IMR-90 (cell line): ENCODE measurements at regions not wholly inside any gene's neighbourhood (a gene's known extent, or its start where the extent isn't known, plus 50 kb on each side); places are given as distances from the start of the nearest gene placed in this dataset.

Source experiments
- ATAC-seq: fragments of 200-7000 bp; cut with Tn5 transposase; 2 replicates; pipeline ENCODE4 v1.9.1; 2020; ENCODE audit warnings: low read depth, mild to moderate bottlenecking, moderate library complexity
- BruUV-seq: library from RNA; stranded (reverse); fragments of 400-500 nt; replicated peaks from 2 replicates; lab custom pipeline; 2021; lab: Mats Ljungman, UMichigan
- CTCF ChIA-PET: fragments of 300-600 bp; formaldehyde crosslinking; extraction: SDS; loops from one replicate; lab custom pipeline; 2021; ENCODE audit warnings: antibody characterized with exemption; lab: Yijun Ruan, JAX
- POLR2A ChIA-PET: fragments of 300-600 bp; sonication (Branson Sonifier 250); formaldehyde crosslinking; loops from one replicate; lab custom pipeline; 2022; ENCODE audit warnings: antibody characterized with exemption; ENCODE audit not compliant: unreplicated experiment; lab: Charles Lee
- DNase-seq: peaks from one replicate; pipeline ENCODE4 v3.0.0; 2013
- H2AFZ ChIP-seq: replicated peaks from 2 replicates; pipeline ENCODE3; 2013; ENCODE audit warnings: low read length, mild to moderate bottlenecking; ENCODE audit not compliant: poor library complexity
- H2AK5ac ChIP-seq: 2 replicates; pipeline ENCODE4 v1.6.1; 2013; ENCODE audit warnings: low read depth, low read length, inconsistent platforms
- H2AK9ac ChIP-seq: replicated peaks from 2 replicates; pipeline ENCODE3; 2013; ENCODE audit warnings: mild to moderate bottlenecking, low read depth, low read length, moderate library complexity; ENCODE audit not compliant: poor library complexity
- H2BK120ac ChIP-seq: 2 replicates; pipeline ENCODE4 v1.6.1; 2013; ENCODE audit warnings: low read depth, low read length, inconsistent platforms
- H2BK15ac ChIP-seq: 3 replicates; pipeline ENCODE4 v1.6.1; 2013; ENCODE audit warnings: low read depth, low read length, inconsistent platforms
- H2BK20ac ChIP-seq: 2 replicates; pipeline ENCODE4 v1.6.1; 2013; ENCODE audit warnings: low read depth, mild to moderate bottlenecking, inconsistent platforms, low read length, moderate library complexity
- H2BK5ac ChIP-seq: 2 replicates; pipeline ENCODE4 v1.6.1; 2013; ENCODE audit warnings: mild to moderate bottlenecking, low read depth, low read length, inconsistent platforms; ENCODE audit not compliant: poor library complexity, severe bottlenecking
- H3K14ac ChIP-seq: replicated peaks from 2 replicates; pipeline ENCODE4 v1.6.1; 2013; ENCODE audit warnings: low read depth, low read length, inconsistent platforms
- H3K18ac ChIP-seq: 2 replicates; pipeline ENCODE4 v1.6.1; 2013; ENCODE audit warnings: low read depth, low read length, control low read depth
- H3K23ac ChIP-seq: 2 replicates; pipeline ENCODE4 v1.6.1; 2013; ENCODE audit warnings: low read depth, low read length, inconsistent platforms
- H3K27ac ChIP-seq: 2 replicates; pipeline ENCODE4 v1.5.1; 2013; ENCODE audit warnings: mild to moderate bottlenecking, control low read depth, low read length; ENCODE audit not compliant: insufficient read depth
- H3K27me3 ChIP-seq: 2 replicates; pipeline ENCODE4 v1.6.1; 2013; ENCODE audit warnings: low read length; ENCODE audit not compliant: control insufficient read depth, insufficient read depth
- H3K36me3 ChIP-seq: 2 replicates; pipeline ENCODE4 v1.6.1; 2013; ENCODE audit warnings: low read length, mixed read lengths; ENCODE audit not compliant: control insufficient read depth, insufficient read depth
- H3K4ac ChIP-seq: 2 replicates; pipeline ENCODE4 v1.6.1; 2013; ENCODE audit warnings: low read depth, low read length, inconsistent platforms
- H3K4me1 ChIP-seq: 2 replicates; pipeline ENCODE4 v1.6.1; 2013; ENCODE audit warnings: low read length, mixed read lengths; ENCODE audit not compliant: control insufficient read depth, insufficient read depth
- H3K4me2 ChIP-seq: 2 replicates; pipeline ENCODE4 v1.6.1; 2013; ENCODE audit warnings: low read depth, mild to moderate bottlenecking, control low read depth, low read length, moderate library complexity
- H3K4me3 ChIP-seq: 2 replicates; pipeline ENCODE4 v1.5.1; 2013; ENCODE audit warnings: low read depth, mild to moderate bottlenecking, control low read depth, low read length, moderate library complexity; ENCODE audit not compliant: insufficient read depth
- H3K56ac ChIP-seq: 2 replicates; pipeline ENCODE4 v1.6.1; 2013; ENCODE audit warnings: low read length, inconsistent platforms; ENCODE audit not compliant: insufficient read depth; ENCODE audit errors: extremely low read depth
- H3K79me1 ChIP-seq, 2 experiments: 2 replicates each; pipeline ENCODE4 v1.6.1; 2013; ENCODE audit warnings: low read length in 2 of 2, inconsistent platforms in 1 of 2, low read depth in 1 of 2
- H3K9ac ChIP-seq: 2 replicates; pipeline ENCODE4 v1.6.1; 2013; ENCODE audit warnings: low read depth, low read length, control low read depth
- H3K9me1 ChIP-seq: 2 replicates; pipeline ENCODE4 v1.6.1; 2013; ENCODE audit warnings: low read length, inconsistent platforms; ENCODE audit not compliant: insufficient read depth
- H3K9me3 ChIP-seq: 2 replicates; pipeline ENCODE4 v1.6.1; 2013; ENCODE audit warnings: low read length; ENCODE audit not compliant: control insufficient read depth, insufficient read depth
- H4K20me1 ChIP-seq: 2 replicates; pipeline ENCODE4 v1.6.1; 2013; ENCODE audit warnings: low read length, inconsistent platforms; ENCODE audit not compliant: insufficient read depth
- H4K5ac ChIP-seq: 2 replicates; pipeline ENCODE4 v1.6.1; 2013; ENCODE audit warnings: mild to moderate bottlenecking, low read depth, low read length, control low read depth
- H4K8ac ChIP-seq, 2 experiments: 2 replicates each; pipeline ENCODE4 v1.6.1; 2013; ENCODE audit warnings: low read depth in 2 of 2, low read length in 2 of 2, control low read depth in 1 of 2, inconsistent platforms in 1 of 2
- H4K91ac ChIP-seq: 2 replicates; pipeline ENCODE4 v1.6.1; 2013; ENCODE audit warnings: low read depth, low read length, inconsistent platforms; ENCODE audit not compliant: insufficient read depth
- BHLHE40 ChIP-seq: fragments of 150-350 bp; IDR thresholded peaks from 2 replicates; pipeline ENCODE4 v1.6.1; 2016; ENCODE audit warnings: mild to moderate bottlenecking, low read depth, low read length
- CEBPB ChIP-seq: IDR thresholded peaks from 2 replicates; pipeline ENCODE4 v1.6.1; 2012; ENCODE audit warnings: low read depth, low read length, improper control_type of control experiment
- CHD1 ChIP-seq: IDR thresholded peaks from 2 replicates; pipeline ENCODE4 v1.6.1; 2012; ENCODE audit warnings: low read depth, low read length, improper control_type of control experiment
- MAFK ChIP-seq: IDR thresholded peaks from 2 replicates; pipeline ENCODE4 v1.6.1; 2012; ENCODE audit warnings: low read depth, low read length, improper control_type of control experiment
- MXI1 ChIP-seq: IDR thresholded peaks from 2 replicates; pipeline ENCODE4 v1.6.1; 2012; ENCODE audit warnings: low read depth, mild to moderate bottlenecking, low read length, moderate library complexity, borderline replicate concordance
- RCOR1 ChIP-seq: IDR thresholded peaks from 2 replicates; pipeline ENCODE4 v1.6.1; 2012; ENCODE audit warnings: mild to moderate bottlenecking, low read length, improper control_type of control experiment; ENCODE audit not compliant: insufficient replicate concordance
- RFX5 ChIP-seq: IDR thresholded peaks from 2 replicates; pipeline ENCODE4 v1.8.0; 2012; ENCODE audit warnings: low read depth, mild to moderate bottlenecking, low read length, moderate library complexity
- WGBS, 2 experiments: methylation state at CpG; one replicate each; pipeline versions ENCODE4 v1.1.5 to v1.1.7; 2013; ENCODE audit warnings: missing lambda C conversion rate in 2 of 2; ENCODE audit not compliant: insufficient read length in 1 of 2; ENCODE audit errors: extremely low coverage in 2 of 2; 5-methylcytosine and 5-hydroxymethylcytosine counted together
- dilution Hi-C: fragments of 300-500 bp; cut with HindIII; formaldehyde crosslinking; loops from one replicate; pipeline ENCODE4 v1.14.3; 2018; ENCODE audit warnings: low sequenced_read_pairs; ENCODE audit not compliant: unreplicated experiment
- in situ Hi-C: fragments of 300-500 bp; cut with MboI; formaldehyde crosslinking; loops from 3 replicates; pipeline ENCODE4 v1.14.3; 2019; ENCODE audit warnings: low sequenced_read_pairs, inconsistent platforms, mixed read lengths
- intact Hi-C: fragments of 100-400 bp; cut with micrococcal nuclease; formaldehyde crosslinking; loops from 2 replicates; pipeline ENCODE4 v1.10.0; 2022

DNA sequence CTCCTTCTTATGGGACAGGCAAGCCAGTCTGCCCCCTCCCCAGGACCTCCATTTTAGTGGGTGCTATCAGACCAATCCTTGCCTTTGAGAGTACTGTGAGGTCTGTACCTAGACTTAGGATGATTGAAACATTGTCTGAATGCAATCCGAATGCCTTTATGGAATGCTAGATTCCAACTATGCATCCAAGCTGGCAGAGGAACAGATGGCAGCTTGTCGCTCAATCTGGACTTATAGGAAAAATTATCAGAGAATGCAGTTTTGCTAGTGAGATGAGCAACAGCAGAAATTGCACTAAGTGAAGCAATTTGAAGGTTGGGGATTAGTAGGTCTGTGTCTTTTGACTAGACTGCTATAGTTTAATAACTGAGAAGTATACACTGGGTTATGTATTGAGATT is 109.1 kb downstream of the DYRK2 start:
- no peak overlapping the region for H2AFZ ChIP-seq
- BruUV-seq, result no TSS peak

More for the DNA sequence above, 109.1 kb downstream of the DYRK2 start:
- H3K4me3 ChIP-seq, result no peak overlapping the region
- ChIA-PET CTCF (no interaction called here), POLR2A (no interaction called here)
- in situ Hi-C loops (no loop called here), dilution Hi-C loops (no loop called here), intact Hi-C loops (no loop called here)
- DNase-seq, result no peak
- no peak overlapping the region for H3K23ac ChIP-seq
- H3K27ac ChIP-seq, result no peak overlapping the region
- no peak overlapping the region for H3K9ac ChIP-seq
- no peaks in the 10 kb centered on the region for H3K9me1 ChIP-seq
- no peaks in the 10 kb centered on the region; the same call in 1 of the 2 replicates for H3K27me3 ChIP-seq
- no CpG with 5 or more reads among the region's 2 CpGs for WGBS, 2 experiments
- H4K20me1 ChIP-seq, result no peaks in the 10 kb centered on the region
- H3K4me2 ChIP-seq, result no peak overlapping the region
- H2AK9ac ChIP-seq, result no peak overlapping the region
- H3K9me3 ChIP-seq, result no peaks in the 10 kb centered on the region
- H3K4ac ChIP-seq, result no peak overlapping the region
- H3K14ac ChIP-seq, result no peak overlapping the region
- no peak for ATAC-seq
- no peak overlapping the region for H2AK5ac ChIP-seq
- no peak overlapping the region for H4K5ac ChIP-seq
- H4K91ac ChIP-seq, result no peak overlapping the region
- H3K36me3 ChIP-seq, result no peaks in the 10 kb centered on the region
- no peak overlapping the region for H2BK15ac ChIP-seq
- no peak overlapping the region for H3K56ac ChIP-seq
- no peak overlapping the region for H3K18ac ChIP-seq
- no peaks in the 10 kb centered on the region for H3K79me1 ChIP-seq
- TF ChIP-seq BHLHE40 (no peak), RFX5 (no peak), MAFK (no peak), MXI1 (no peak), CHD1 (no peak), RCOR1 (no peak), CEBPB (no peak)
- no peak overlapping the region for H2BK120ac ChIP-seq
- H2BK5ac ChIP-seq, result no peak overlapping the region
- H2BK20ac ChIP-seq, result no peak overlapping the region; the same call in 1 of the 2 replicates
- H4K8ac ChIP-seq, result no peak overlapping the region
- H3K4me1 ChIP-seq, result no peaks in the 10 kb centered on the region
